ENCODE measurements at regions not wholly inside any gene's neighbourhood (a gene's known extent, or its start where the extent isn't known, plus 50 kb on each side); places are given as distances from the start of the nearest gene placed in this dataset.

DNA sequence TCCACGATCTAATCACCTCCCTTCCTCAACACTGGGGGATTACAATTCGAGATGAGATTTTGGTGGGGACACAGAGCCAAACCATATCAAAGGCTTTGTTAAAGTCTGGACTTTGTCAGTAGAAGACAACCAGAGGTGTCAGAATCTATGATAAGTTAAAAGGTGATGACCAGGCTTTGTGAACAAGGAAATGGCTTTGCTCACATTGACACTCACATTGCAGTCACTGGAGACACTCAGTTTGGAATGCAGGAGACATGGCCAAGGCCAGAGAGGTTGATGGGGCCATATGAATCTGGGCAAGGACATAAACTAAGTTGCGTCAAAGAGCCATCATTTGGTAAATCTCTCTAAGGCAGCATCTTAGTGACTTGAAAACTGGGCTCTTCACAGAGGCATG is 678.2 kb upstream of the FSHR start:
- peaks cover 1 to 7% (median 5%) of the 10 kb centered on the region in 7 donors for H3K9me3 Mint-ChIP-seq
- no peak overlapping the region for H3K9ac ChIP-seq (ENCODE audit: insufficient read depth, low read length, poor library complexity, severe bottlenecking)
- no peaks in the 10 kb centered on the region for H3K27me3 ChIP-seq (ENCODE audit: control insufficient read depth in 2 of 2, insufficient read depth in 2 of 2, low read length in 2 of 2)
- no peaks in the 10 kb centered on the region for H3K79me2 ChIP-seq (ENCODE audit: insufficient read depth, low read length)
- H3K4me1 ChIP-seq (ENCODE audit: control insufficient read depth in 1 of 2, insufficient read depth in 2 of 2, low read length in 2 of 2): no peaks in the 10 kb centered on the region
- no peak overlapping the region for H3K4me3 Mint-ChIP-seq
- TF ChIP-seq CTCF (IDR thresholded peaks at IDR 0.05): no peak
- H3K36me3 Mint-ChIP-seq: no peaks in the 10 kb centered on the region
- H3K27ac Mint-ChIP-seq: no peak overlapping the region
- no peak overlapping the region for H3K4me3 ChIP-seq (replicated peaks in 1 of 3; ENCODE audit: low read depth in 2 of 3, low read length in 3 of 3)
- H2AFZ ChIP-seq (ENCODE audit: insufficient read depth, low read depth, low read length, poor library complexity, severe bottlenecking): no peak overlapping the region
- no peak overlapping the region for H3K4me2 ChIP-seq (replicated peaks; ENCODE audit: extremely low read depth, low read length, poor library complexity, severe bottlenecking)
- WGBS (ENCODE audit: insufficient coverage): 100% methylated on average over 2 of the region's 3 CpGs
- no peaks in the 10 kb centered on the region for H3K36me3 ChIP-seq (replicated peaks in 1 of 2; ENCODE audit: control insufficient read depth in 1 of 2, insufficient read depth in 2 of 2, low read length in 2 of 2)
- no peak for DNase-seq
- H3K27me3 Mint-ChIP-seq (ENCODE audit: low read depth in 3 of 3): peaks cover 0 to 1% (median 1%) of the 10 kb centered on the region in 3 donors
- H3K4me1 Mint-ChIP-seq: no peaks in the 10 kb centered on the region
- no peak overlapping the region for H3K27ac ChIP-seq (ENCODE audit: low read depth in 1 of 2, low read length in 2 of 2)
- H3K9me3 ChIP-seq (replicated peaks in 1 of 2; ENCODE audit: control insufficient read depth in 1 of 2, insufficient read depth in 1 of 2, low read length in 2 of 2): peaks cover 0 to 3% of the 10 kb centered on the region in 2 donors
- H4K20me1 ChIP-seq (ENCODE audit: insufficient read depth, low read length): no peaks in the 10 kb centered on the region
- intact Hi-C loops (cut with micrococcal nuclease): no loop called here

- H3K9me3 ChIP-seq (replicated peaks in 1 of 2; ENCODE audit: control insufficient read depth in 1 of 2, insufficient read depth in 1 of 2, low read length in 2 of 2): peaks cover 0 to 9% of the 10 kb centered on the region in 2 donors
- Mint-ChIP-seq H3K4me3 (no peak overlapping the region), H3K36me3 (no peaks in the 10 kb centered on the region), H3K27ac (no peak overlapping the region), H3K9me3 (peaks cover 1 to 12% (median 6%) of the 10 kb centered on the region in 7 donors), H3K27me3 (ENCODE audit: low read depth in 3 of 3) (peaks cover 0 to 1% (median 1%) of the 10 kb centered on the region in 3 donors), H3K4me1 (no peaks in the 10 kb centered on the region)
- no peaks in the 10 kb centered on the region for H3K27me3 ChIP-seq (ENCODE audit: control insufficient read depth in 2 of 2, insufficient read depth in 2 of 2, low read length in 2 of 2)
- TF ChIP-seq CTCF (IDR thresholded peaks at IDR 0.05): no peak
- H2AFZ ChIP-seq (ENCODE audit: insufficient read depth, low read depth, low read length, poor library complexity, severe bottlenecking): no peak overlapping the region
- no peak overlapping the region for H3K9ac ChIP-seq (ENCODE audit: insufficient read depth, low read length, poor library complexity, severe bottlenecking)
- no peaks in the 10 kb centered on the region for H4K20me1 ChIP-seq (ENCODE audit: insufficient read depth, low read length)
- no peaks in the 10 kb centered on the region for H3K4me1 ChIP-seq (ENCODE audit: control insufficient read depth in 1 of 2, insufficient read depth in 2 of 2, low read length in 2 of 2)
- H3K79me2 ChIP-seq (ENCODE audit: insufficient read depth, low read length): no peaks in the 10 kb centered on the region
- no peaks in the 10 kb centered on the region for H3K36me3 ChIP-seq (replicated peaks in 1 of 2; ENCODE audit: control insufficient read depth in 1 of 2, insufficient read depth in 2 of 2, low read length in 2 of 2)
- 86% methylated on average over 8 of the region's 14 CpGs for WGBS (ENCODE audit: insufficient coverage)
- no peak overlapping the region for H3K27ac ChIP-seq (ENCODE audit: low read depth in 1 of 2, low read length in 2 of 2)
- no peak overlapping the region for H3K4me2 ChIP-seq (replicated peaks; ENCODE audit: extremely low read depth, low read length, poor library complexity, severe bottlenecking)
- no peak for DNase-seq
- intact Hi-C loops (cut with micrococcal nuclease): no loop called here
- no peak overlapping the region for H3K4me3 ChIP-seq (replicated peaks in 1 of 3; ENCODE audit: low read depth in 2 of 3, low read length in 3 of 3)
Observed at GRCh38 chr2:49831698-49832367, 677.5 kb upstream of the FSHR start.

All from CD14-positive monocyte (primary cell).